ENCODE measurements at regions not wholly inside any gene's neighbourhood (a gene's known extent, or its start where the extent isn't known, plus 50 kb on each side); places are given as distances from the start of the nearest gene placed in this dataset.

GRCh38 chr4:114538012-114538617 is 60.5 kb upstream of the UGT8 start:
- TF ChIP-seq CTCF (IDR thresholded peaks at IDR 0.05) (no peak), EZH2phosphoT487 (IDR thresholded peaks at IDR 0.05) (no peak), EZH2 (IDR thresholded peaks at IDR 0.05) (no peak)
